Loucy (cell line): ENCODE measurements at regions not wholly inside any gene's neighbourhood (a gene's known extent, or its start where the extent isn't known, plus 50 kb on each side); places are given as distances from the start of the nearest gene placed in this dataset.

ENCODE experiments used
- H2AFZ ChIP-seq: fragments of 200-600 bp; sonication (generic); 2 replicates; pipeline ENCODE4 v1.6.0; 2016; ENCODE audit warnings: antibody characterized with exemption, mild to moderate bottlenecking, low read length, moderate library complexity
- H3F3A ChIP-seq: fragments of 200-600 bp; 2 replicates; pipeline ENCODE4 v1.6.0; 2016; ENCODE audit warnings: antibody characterized with exemption, low read depth, mild to moderate bottlenecking
- H3K27me3 ChIP-seq: fragments of 200-600 bp; sonication (generic); 2 replicates; pipeline ENCODE4 v1.6.1; 2014; ENCODE audit warnings: low read length, mild to moderate bottlenecking; ENCODE audit not compliant: insufficient read depth, poor library complexity, severe bottlenecking
- H3K36me3 ChIP-seq: fragments of 200-600 bp; sonication (generic); 2 replicates; pipeline ENCODE4 v1.6.1; 2016; ENCODE audit warnings: low read length; ENCODE audit not compliant: insufficient read depth
- H3K4me1 ChIP-seq: fragments of 200-600 bp; sonication (generic); 2 replicates; pipeline ENCODE4 v1.5.1; 2014; ENCODE audit warnings: low read length, mild to moderate bottlenecking; ENCODE audit not compliant: insufficient read depth, poor library complexity, severe bottlenecking
- H3K4me2 ChIP-seq: fragments of 200-600 bp; sonication (generic); 2 replicates; pipeline ENCODE4 v1.6.0; 2014; ENCODE audit warnings: antibody characterized with exemption, low read length, low read depth, mild to moderate bottlenecking; ENCODE audit not compliant: poor library complexity, severe bottlenecking
- H3K4me3 ChIP-seq: fragments of 200-600 bp; sonication (generic); 2 replicates; pipeline ENCODE4 v1.5.1; 2014; ENCODE audit warnings: low read length, mild to moderate bottlenecking, mixed read lengths; ENCODE audit not compliant: poor library complexity, severe bottlenecking
- H3K79me2 ChIP-seq: fragments of 200-600 bp; sonication (generic); 2 replicates; pipeline ENCODE4 v1.6.1; 2014; ENCODE audit warnings: low read length; ENCODE audit not compliant: insufficient read depth
- H3K9ac ChIP-seq: fragments of 200-600 bp; sonication (generic); 2 replicates; pipeline ENCODE4 v1.6.0; 2014; ENCODE audit warnings: mild to moderate bottlenecking, low read depth, low read length, moderate library complexity; ENCODE audit not compliant: poor library complexity, severe bottlenecking
- H3K9me2 ChIP-seq: fragments of 200-600 bp; sonication (generic); replicated peaks from 2 replicates; pipeline ENCODE4 v1.6.1; 2016; ENCODE audit warnings: low read depth, low read length, mixed read lengths
- H3K9me3 ChIP-seq: fragments of 200-600 bp; sonication (generic); 2 replicates; pipeline ENCODE4 v1.6.1; 2014; ENCODE audit warnings: mild to moderate bottlenecking, antibody characterized with exemption, low read length, low read depth; ENCODE audit not compliant: insufficient read depth
- H4K20me1 ChIP-seq: fragments of 200-600 bp; sonication (generic); 2 replicates; pipeline ENCODE4 v1.6.0; 2014; ENCODE audit warnings: antibody characterized with exemption, low read length, mild to moderate bottlenecking; ENCODE audit not compliant: insufficient read depth, poor library complexity, severe bottlenecking
- EZH2phosphoT487 ChIP-seq: fragments of 200-600 bp; IDR thresholded peaks from 2 replicates; pipeline ENCODE4 v1.6.1; 2018; ENCODE audit warnings: antibody characterized with exemption, mild to moderate bottlenecking, moderate library complexity, borderline replicate concordance
- TF ChIP-seq, protein P1 (sequence below): fragments of 200-600 bp; sonication (generic); conservative IDR thresholded peaks from 2 replicates; pipeline ENCODE4 v1.5.1; 2014; ENCODE audit warnings: mild to moderate bottlenecking, antibody characterized with exemption, low read length

DNA sequence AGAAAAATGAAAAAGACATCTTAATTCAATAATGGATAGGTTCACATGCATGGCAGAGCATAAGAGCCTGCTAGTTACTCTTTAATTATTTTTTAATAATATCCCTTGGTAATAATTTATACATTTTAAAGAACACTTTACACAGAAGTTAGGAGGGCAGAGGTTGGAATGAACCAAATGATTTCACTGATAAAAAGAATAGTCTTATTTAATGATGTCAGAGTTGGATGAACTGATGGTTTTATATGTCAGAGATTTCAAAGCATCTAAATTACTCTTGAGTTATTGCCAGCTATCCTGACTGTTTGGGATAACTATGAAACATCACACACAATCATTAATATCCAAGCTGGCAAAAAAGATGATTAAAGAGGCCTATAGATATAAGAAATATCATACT, 244.8 kb downstream of the CSNK1G3 start:
- H3K9me2 ChIP-seq: no peaks in the 10 kb centered on the region
- no peak overlapping the region for H3K9ac ChIP-seq
- H2AFZ ChIP-seq: no peak overlapping the region
- no peaks in the 10 kb centered on the region for H3K36me3 ChIP-seq
- no peaks in the 10 kb centered on the region for H3K9me3 ChIP-seq
- no peaks in the 10 kb centered on the region for H4K20me1 ChIP-seq
- no peaks in the 10 kb centered on the region for H3K27me3 ChIP-seq
- H3K4me3 ChIP-seq: no peak overlapping the region
- no peaks in the 10 kb centered on the region for H3K4me1 ChIP-seq
- no peaks in the 10 kb centered on the region for H3F3A ChIP-seq
- no peak for TF ChIP-seq EZH2phosphoT487
- TF ChIP-seq, protein P1, sequence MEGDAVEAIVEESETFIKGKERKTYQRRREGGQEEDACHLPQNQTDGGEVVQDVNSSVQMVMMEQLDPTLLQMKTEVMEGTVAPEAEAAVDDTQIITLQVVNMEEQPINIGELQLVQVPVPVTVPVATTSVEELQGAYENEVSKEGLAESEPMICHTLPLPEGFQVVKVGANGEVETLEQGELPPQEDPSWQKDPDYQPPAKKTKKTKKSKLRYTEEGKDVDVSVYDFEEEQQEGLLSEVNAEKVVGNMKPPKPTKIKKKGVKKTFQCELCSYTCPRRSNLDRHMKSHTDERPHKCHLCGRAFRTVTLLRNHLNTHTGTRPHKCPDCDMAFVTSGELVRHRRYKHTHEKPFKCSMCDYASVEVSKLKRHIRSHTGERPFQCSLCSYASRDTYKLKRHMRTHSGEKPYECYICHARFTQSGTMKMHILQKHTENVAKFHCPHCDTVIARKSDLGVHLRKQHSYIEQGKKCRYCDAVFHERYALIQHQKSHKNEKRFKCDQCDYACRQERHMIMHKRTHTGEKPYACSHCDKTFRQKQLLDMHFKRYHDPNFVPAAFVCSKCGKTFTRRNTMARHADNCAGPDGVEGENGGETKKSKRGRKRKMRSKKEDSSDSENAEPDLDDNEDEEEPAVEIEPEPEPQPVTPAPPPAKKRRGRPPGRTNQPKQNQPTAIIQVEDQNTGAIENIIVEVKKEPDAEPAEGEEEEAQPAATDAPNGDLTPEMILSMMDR: no peak
- no peaks in the 10 kb centered on the region for H3K79me2 ChIP-seq
- no peak overlapping the region for H3K4me2 ChIP-seq

DNA sequence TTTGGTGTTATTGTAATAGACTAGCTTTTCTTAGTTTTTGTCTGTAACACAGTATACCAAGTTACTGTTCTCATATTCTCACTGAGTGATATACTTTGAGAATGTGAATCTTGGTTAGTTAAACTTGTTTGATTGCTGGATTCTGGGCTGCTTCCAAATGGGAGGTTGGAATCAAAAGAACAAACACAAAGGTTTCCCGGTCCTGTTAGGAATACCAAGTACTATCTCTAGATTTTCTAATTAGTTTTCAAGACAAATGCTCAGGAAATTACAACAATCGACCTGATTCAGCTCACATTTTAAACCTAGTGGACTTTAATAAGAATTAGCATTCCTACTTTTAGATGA, 244.3 kb downstream of the CSNK1G3 start:
- H3K4me3 ChIP-seq: no peak overlapping the region
- H2AFZ ChIP-seq: no peak overlapping the region
- H3K9me3 ChIP-seq: no peaks in the 10 kb centered on the region
- no peaks in the 10 kb centered on the region for H3K4me1 ChIP-seq
- H4K20me1 ChIP-seq: no peaks in the 10 kb centered on the region
- H3K9ac ChIP-seq: no peak overlapping the region
- H3K79me2 ChIP-seq: no peaks in the 10 kb centered on the region
- no peaks in the 10 kb centered on the region for H3K27me3 ChIP-seq
- H3K36me3 ChIP-seq: no peaks in the 10 kb centered on the region
- TF ChIP-seq, protein P1: no peak
- TF ChIP-seq EZH2phosphoT487: no peak
- H3K4me2 ChIP-seq: no peak overlapping the region
- no peaks in the 10 kb centered on the region for H3F3A ChIP-seq
- H3K9me2 ChIP-seq: no peaks in the 10 kb centered on the region

DNA sequence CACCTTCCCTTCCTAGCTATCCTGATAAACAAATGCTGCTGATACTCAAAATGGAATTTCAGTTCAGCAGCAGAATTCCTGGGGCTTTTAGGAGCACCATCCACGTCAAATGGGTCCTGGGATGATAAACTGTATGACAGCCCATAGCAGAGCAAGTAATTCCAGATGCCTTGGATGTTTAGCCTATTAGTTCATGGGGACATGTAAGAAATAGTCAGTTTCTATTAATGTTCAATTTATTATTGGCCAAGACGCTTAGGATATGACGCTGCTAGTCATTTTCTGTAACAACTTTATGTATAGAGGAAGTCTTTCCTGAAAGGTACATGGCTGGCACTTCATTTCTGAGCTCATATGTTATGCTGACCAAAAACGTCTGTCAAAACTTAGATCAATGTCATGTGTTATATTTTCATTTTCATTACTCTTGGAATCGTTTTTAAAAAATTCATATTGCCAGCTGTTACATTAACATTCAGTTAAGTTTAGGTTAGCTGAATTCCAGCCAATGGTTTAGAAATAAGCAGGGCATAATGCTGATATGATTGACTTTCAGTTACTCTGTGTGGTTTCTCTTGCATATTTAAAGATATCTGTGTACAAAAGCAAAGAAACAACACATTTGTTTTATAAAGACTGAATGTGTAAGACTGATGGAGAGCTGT, 243.8 kb downstream of the CSNK1G3 start:
- Histone ChIP-seq H3K4me3 (no peak overlapping the region), H3K9ac (no peak overlapping the region), H3F3A (no peaks in the 10 kb centered on the region), H3K9me2 (no peaks in the 10 kb centered on the region), H3K9me3 (no peaks in the 10 kb centered on the region), H3K27me3 (no peaks in the 10 kb centered on the region), H3K4me2 (no peak overlapping the region), H3K4me1 (no peaks in the 10 kb centered on the region), H3K79me2 (no peaks in the 10 kb centered on the region), H3K36me3 (no peaks in the 10 kb centered on the region), H2AFZ (no peak overlapping the region), H4K20me1 (no peaks in the 10 kb centered on the region)
- TF ChIP-seq EZH2phosphoT487: no peak
- TF ChIP-seq, protein P1: no peak
